ENCODE measurements at regions not wholly inside any gene's neighbourhood (a gene's known extent, or its start where the extent isn't known, plus 50 kb on each side); places are given as distances from the start of the nearest gene placed in this dataset.

GRCh38 chr7:53302496-53303246, 267.2 kb downstream of the POM121L12 start:
- Histone ChIP-seq H3K27ac (no peak overlapping the region), H3K4me1 (no peaks in the 10 kb centered on the region), H3K27me3 (no peaks in the 10 kb centered on the region), H3K9me3 (no peaks in the 10 kb centered on the region), H3K4me3 (replicated peaks in 1 of 3) (no peak overlapping the region), H3K36me3 (no peaks in the 10 kb centered on the region)
- no peak for DNase-seq
- 71 to 73% methylated on average over 4 of the region's 4 CpGs for WGBS, 2 donors
- intact Hi-C loops (cut with DNase I) = no loop called here
- no peak for TF ChIP-seq POLR2A (IDR thresholded peaks at IDR 0.05)
- TF ChIP-seq, protein P1, sequence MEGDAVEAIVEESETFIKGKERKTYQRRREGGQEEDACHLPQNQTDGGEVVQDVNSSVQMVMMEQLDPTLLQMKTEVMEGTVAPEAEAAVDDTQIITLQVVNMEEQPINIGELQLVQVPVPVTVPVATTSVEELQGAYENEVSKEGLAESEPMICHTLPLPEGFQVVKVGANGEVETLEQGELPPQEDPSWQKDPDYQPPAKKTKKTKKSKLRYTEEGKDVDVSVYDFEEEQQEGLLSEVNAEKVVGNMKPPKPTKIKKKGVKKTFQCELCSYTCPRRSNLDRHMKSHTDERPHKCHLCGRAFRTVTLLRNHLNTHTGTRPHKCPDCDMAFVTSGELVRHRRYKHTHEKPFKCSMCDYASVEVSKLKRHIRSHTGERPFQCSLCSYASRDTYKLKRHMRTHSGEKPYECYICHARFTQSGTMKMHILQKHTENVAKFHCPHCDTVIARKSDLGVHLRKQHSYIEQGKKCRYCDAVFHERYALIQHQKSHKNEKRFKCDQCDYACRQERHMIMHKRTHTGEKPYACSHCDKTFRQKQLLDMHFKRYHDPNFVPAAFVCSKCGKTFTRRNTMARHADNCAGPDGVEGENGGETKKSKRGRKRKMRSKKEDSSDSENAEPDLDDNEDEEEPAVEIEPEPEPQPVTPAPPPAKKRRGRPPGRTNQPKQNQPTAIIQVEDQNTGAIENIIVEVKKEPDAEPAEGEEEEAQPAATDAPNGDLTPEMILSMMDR (IDR thresholded peaks at IDR 0.05) = no peak

DNA sequence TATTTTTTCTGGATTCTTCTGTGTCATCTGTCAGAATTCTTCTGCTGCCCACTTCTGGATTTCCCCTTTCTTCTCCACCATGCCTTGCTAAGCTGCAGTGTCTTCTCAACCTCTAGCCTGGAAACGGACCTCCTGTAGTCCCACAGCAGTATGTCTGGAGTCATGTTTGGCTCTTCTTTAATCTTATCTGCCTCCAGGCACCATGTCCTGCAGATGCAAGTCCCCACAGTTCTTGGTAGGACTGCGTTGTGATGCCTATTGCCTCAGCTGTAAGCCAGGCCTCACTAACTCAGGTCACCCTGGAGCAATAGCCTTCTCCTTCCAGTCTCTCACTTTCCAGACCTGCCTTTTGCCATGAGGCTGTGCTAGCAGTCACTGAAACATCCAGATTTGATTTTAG, 268.3 kb downstream of the POM121L12 start:
- intact Hi-C loops (cut with DNase I) = no loop called here

GRCh38 chr7:53306846-53307245, 271.4 kb downstream of the POM121L12 start:
- intact Hi-C loops (cut with DNase I) = no loop called here
- Histone ChIP-seq H3K4me1 (no peaks in the 10 kb centered on the region), H3K36me3 (no peaks in the 10 kb centered on the region), H3K4me3 (replicated peaks in 1 of 3) (no peak overlapping the region), H3K9me3 (no peaks in the 10 kb centered on the region), H3K27me3 (no peaks in the 10 kb centered on the region), H3K27ac (no peak overlapping the region)
- no peak for DNase-seq
- WGBS, 2 donors = 86 to 93% methylated on average over 3 of the region's 3 CpGs
- TF ChIP-seq, protein P1 (IDR thresholded peaks at IDR 0.05) = no peak
- TF ChIP-seq POLR2A (IDR thresholded peaks at IDR 0.05) = no peak

More for the DNA sequence above, 268.3 kb downstream of the POM121L12 start:
- Histone ChIP-seq H3K4me3 (replicated peaks in 1 of 3) (no peak overlapping the region), H3K4me1 (no peaks in the 10 kb centered on the region), H3K27me3 (no peaks in the 10 kb centered on the region), H3K27ac (no peak overlapping the region), H3K9me3 (no peaks in the 10 kb centered on the region), H3K36me3 (no peaks in the 10 kb centered on the region)
- 78 to 87% methylated on average over 2 of the region's 2 CpGs for whole genome bisulfite sequencing, 2 donors
- TF ChIP-seq POLR2A (IDR thresholded peaks at IDR 0.05) = no peak
- no peak for DNase-seq

DNA sequence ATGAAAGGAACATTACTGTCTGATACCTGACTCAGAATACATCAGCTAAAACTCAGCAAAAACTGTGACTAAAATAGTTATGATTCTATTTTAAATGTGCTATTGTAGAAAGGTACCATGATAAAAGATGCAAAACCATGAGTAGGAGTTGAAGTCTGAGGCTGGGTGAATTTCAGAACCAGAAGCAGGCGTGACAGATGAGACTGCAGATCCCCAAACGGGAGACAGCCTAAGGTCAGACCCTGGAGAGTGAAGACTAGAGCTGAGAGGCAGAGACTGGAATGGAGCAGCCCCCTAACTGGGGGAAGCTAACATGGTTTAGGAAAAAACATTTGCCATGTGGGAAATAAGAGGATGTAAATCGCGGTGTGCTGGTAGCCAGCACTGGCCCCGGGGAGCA, 275.8 kb downstream of the POM121L12 start:
- DNase-seq = no peak
- H3K27ac ChIP-seq = no peak overlapping the region
- intact Hi-C loops (cut with DNase I) = no loop called here
- H3K27me3 ChIP-seq = no peaks in the 10 kb centered on the region
- H3K36me3 ChIP-seq = no peaks in the 10 kb centered on the region
- no peaks in the 10 kb centered on the region for H3K9me3 ChIP-seq
- H3K4me3 ChIP-seq (replicated peaks in 1 of 3) = no peak overlapping the region
- no peak for TF ChIP-seq POLR2A (IDR thresholded peaks at IDR 0.05)
- TF ChIP-seq, protein P1 (IDR thresholded peaks at IDR 0.05) = no peak
- WGBS, 2 donors = 58 to 65% methylated on average over 5 of the region's 5 CpGs
- H3K4me1 ChIP-seq = no peaks in the 10 kb centered on the region

DNA sequence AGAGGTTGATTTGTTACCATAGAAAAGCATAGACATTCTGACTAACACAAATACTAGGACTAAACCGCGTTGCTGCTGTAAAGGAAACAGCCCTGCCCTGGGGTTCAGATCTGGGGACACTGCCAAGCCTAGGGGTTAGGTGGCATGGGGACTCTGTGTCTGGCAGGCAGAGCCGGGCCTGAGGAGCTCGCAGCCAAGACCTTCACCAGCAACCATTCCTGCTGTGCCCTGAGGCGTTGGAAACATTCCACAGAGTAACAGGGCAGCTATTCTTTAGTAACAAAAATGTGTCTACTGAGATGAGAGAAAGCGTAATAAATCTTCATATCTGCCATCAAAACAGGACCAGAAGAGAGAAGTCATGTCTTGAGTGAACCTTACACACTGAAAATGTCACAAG, 280.5 kb downstream of the POM121L12 start:
- intact Hi-C loops (cut with DNase I) = no loop called here
- DNase-seq = peak; percentile 21 to 47
- Histone ChIP-seq H3K4me3 (replicated peaks in 1 of 3) (no peak overlapping the region), H3K27ac (no peak overlapping the region), H3K9me3 (no peaks in the 10 kb centered on the region), H3K4me1 (no peaks in the 10 kb centered on the region), H3K36me3 (no peaks in the 10 kb centered on the region), H3K27me3 (no peaks in the 10 kb centered on the region)
- WGBS, 2 donors = 43 to 57% methylated on average over 6 of the region's 6 CpGs
- TF ChIP-seq POLR2A (IDR thresholded peaks at IDR 0.05) = no peak
- TF ChIP-seq, protein P1 (IDR thresholded peaks at IDR 0.05) = no peak
